NCI-H1048 (cell line): ENCODE measurements at regions not wholly inside any gene's neighbourhood (a gene's known extent, or its start where the extent isn't known, plus 50 kb on each side); places are given as distances from the start of the nearest gene placed in this dataset.
"Not testable (repeated sequence)": the region's sequence is repeated elsewhere in the genome, so short reads cannot be mapped to it uniquely, and the experiment has no call there.

ENCODE experiments used
- DNase-seq: peaks from one replicate; lab custom pipeline; 2025; lab: John Stamatoyannopoulos, UW

DNA sequence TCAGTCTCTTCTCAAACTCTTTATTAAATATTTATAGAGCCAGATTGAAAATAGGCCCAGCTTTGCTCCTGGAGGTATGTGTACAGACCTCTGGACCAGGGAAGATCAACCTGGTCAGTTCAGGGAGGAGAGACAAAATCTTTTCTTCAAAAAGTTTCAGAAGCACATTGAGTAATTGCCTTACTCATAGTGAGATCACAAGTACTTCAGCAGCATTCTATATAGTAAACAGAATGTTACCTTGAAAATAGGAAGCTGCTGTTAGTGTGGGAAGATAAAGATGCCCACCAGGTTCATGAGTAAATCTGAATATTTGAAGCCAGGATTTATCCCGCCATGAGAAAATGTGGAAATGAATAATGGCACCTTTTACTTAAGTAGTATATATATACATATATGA lies 665.9 kb upstream of the CITED2 start:
- DNase-seq, result no peak

DNA sequence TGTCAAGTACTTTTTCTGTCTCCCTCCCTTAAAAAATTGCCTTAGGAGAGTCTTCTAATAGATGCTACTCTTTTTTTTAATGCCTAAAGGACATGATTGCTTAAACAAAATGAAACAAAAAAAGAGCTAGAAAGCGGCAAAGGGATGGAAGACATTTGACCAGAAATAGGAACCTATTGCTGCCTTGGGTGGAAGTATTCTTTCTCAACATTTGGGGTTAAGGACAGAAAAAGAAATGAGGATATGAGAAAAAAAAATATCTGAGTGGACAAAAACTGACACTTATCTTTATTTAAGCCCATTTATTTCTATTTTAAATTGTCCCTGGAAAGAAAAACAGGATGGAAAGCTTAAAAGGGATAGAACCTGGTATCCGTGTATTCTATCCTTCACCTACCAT lies 664.9 kb upstream of the CITED2 start:
- no peak for DNase-seq

DNA sequence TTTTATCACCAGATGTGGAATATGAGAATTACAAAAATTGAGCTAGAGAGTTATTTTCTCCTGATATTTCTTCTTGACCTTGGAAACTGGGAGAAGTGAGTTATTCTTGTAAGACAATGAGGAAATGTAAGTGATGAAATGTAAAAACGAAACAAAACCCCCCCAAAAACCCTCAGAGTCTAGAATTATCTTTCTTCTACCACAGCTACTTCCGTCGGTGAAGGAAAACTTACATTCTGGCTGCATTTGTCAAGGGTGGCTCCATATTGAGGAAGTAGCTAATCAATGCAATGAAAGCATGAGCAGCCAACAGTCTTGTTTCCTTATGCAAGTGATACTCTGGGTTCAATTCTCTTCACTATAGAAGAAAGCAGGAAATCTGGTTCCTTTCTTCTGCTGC lies 661.7 kb upstream of the CITED2 start:
- DNase-seq, result no peak

DNA sequence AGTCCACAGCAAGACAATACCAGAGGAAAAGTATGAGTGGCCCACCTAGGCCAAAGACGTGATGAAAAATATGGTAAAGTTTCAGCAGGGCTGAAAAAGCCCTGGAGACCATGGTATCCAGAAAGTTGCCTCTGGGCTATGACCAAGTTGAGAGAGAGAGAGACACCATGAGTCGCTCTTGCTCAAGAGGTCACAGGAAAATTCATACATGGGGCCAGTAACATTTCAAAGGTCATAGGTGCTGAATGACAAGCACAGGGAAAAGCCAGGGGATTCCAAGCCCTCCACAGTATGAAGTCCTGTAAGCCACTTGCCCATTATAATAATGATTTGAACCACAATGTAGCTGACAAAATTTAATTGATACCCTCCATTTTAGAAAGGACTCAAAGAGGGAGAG lies 657.7 kb upstream of the CITED2 start:
- no peak for DNase-seq

DNA sequence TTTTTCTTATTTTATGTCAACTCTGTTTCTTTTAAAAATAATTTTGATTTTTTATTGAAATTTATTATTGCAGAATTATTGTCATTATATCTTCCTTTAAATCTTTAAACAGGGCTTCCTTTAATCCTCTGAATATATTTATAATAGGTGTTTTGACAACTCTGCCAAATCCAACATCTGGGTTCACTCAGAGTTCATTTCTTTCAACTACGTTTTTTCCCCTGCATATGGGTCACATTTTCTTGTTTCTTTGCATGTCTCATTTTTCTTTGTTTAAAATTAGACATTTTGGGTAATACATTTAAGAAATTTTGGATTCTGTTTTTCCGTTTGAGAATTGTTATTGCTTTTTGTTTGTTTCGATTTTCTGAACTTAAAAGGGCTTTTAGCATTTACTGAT lies 655.1 kb upstream of the CITED2 start:
- no peak for DNase-seq

DNA sequence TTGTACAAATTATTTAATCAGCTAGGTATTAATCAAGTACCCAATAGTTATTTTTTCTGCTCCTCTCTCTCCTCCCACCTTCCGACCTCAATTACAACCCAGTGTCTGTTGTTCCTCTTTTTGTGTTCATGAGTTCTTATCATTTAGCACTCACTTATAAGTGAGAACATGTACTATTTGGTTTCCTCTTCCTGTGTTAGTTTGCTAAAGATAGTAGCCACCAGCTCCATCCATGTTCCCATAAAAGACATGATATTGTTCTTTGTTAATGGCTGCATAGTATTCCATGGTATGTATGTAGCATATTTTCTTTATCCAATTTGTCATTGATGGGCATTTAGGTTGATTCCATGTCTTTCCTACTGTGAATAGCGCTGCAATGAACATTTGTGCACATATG lies 652.8 kb upstream of the CITED2 start:
- DNase-seq, result no peak

DNA sequence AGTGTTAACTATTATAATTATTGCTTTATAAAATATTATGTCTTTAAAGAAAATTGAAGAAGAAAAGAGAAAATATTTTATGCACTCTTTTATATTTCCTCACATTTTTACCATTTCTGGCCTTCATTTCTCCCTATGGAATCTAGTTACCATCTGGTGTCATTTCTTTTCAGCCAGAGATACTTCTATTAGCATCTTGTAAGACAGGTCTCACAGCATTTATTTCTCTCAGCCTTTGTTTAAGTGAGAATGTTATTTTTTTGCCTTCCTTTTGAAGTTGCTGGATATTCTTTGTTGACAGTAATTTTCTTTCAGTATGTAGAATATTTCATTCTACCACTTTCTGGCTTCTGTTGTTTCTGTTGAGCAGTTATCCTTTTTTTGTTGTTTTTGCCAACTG lies 652.1 kb upstream of the CITED2 start:
- no peak for DNase-seq

DNA sequence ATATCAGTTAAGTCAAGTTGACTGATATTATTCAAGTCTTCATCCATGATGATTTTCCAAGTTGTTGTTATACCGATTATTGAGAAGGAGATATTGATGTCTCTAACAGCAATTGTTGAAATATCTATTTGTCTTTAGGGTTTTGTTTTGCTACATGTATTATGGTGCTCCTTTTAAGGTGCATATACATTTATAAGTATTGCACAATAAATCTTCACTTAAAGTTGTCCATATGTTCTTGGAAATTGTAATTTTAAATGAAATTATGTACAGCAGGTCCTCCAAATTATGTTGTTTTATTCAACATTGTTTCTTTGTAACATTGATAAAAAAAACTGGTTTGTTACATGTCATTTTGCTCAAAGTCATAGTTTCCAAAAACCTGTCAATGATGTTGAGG lies 650.7 kb upstream of the CITED2 start:
- no peak for DNase-seq

DNA sequence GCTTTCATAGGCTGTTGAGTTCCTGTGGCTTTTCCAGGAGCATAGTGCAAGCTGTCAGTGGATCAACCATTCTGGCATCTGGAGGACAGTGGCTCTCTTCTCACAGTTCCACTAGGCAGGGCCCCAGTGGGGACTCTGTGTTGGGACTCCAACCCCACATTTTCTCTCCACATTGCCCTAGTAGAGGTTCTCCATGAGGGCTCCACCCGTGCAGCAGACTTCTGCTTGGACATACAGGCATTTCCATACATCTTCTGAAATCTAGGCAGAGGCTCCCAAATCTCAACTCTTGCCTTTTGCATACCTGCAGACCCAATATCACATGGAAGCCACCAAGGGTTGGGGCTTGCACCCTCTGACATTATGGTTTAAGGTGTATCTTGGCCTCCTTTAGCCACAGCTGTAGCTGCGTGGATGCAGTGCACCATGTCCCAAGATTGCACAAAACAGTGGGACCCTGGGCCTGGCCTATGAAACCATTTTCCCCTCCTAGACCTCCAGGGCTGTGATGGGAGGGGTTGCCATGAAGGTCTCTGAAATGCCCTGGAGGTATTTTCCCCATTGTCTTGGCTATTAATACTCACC lies 645.9 kb upstream of the CITED2 start:
- no peak for DNase-seq

DNA sequence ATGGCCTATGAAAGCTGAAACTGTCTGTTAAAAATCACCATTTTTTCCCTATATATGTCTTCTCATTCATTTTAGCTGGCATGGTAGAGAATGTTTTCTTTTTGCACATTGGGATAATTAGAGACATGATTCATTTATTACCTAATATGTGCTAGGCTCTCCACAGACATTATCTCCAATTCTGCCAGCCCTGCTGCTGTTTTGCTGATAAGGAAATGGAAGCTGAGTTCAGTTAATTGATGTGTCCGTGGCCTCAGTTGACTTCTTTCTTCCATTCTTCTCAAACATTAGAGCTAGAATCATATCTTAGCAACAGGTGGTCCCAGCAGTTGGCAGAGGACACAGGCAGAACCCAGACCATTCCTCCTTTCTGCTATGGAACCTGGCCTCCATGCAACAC lies 644.1 kb upstream of the CITED2 start:
- no peak for DNase-seq

DNA sequence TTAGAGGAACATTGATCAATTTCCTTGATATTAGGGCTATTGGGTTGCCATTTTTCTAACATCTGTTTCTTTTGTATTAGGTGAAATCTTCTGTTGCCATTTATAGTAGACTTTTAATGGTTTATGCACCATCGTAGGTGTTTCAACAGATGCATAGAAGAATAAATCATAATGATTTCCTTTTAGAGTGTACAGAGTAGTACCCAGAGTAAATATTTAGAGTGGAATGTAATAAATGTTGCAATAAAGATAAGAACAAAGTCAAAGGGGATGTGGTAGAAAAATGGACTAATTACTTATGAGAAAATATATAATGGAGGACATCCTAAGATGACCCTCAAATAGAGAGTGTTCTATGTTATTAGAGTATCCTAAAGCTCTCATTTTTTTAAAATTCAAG lies 643.0 kb upstream of the CITED2 start:
- DNase-seq, result no peak

DNA sequence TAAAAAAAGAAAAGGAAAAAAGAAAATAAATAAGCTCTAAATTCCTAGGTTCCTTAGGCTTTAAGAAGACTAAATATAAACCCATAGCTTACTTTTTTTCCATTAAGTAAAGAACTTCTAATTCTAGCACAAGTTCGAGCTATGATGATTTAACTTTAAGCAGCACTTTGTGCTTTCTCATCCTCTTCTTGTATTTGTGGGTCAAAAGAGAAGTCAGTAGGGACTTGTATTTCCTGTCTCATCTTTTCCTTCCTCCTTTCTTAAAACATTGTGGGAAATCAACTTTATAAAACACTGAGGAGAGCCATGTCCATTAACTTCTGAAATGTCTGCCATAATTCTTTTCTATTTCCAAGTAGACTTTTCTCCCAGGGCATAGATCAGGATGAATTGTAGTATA lies 637.7 kb upstream of the CITED2 start:
- no peak for DNase-seq

DNA sequence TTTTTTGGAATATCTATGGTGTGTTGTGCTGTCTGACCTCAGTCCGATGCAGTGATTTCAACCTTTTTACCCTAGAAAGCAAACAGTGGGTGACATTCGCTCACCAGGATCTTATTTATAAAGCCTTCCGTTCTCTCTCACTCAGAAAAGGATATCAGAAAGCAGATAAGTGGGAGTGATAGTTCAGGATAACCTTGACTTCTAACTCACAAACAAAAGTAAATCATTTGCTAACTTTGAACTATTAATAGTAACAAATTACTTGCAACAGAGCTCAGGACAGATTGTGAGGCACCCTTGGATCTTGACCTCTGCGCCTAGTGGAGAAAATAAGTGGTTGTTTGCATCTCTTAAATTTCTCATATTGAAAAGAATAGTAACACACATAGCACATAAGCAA lies 637.1 kb upstream of the CITED2 start:
- DNase-seq, result no peak

DNA sequence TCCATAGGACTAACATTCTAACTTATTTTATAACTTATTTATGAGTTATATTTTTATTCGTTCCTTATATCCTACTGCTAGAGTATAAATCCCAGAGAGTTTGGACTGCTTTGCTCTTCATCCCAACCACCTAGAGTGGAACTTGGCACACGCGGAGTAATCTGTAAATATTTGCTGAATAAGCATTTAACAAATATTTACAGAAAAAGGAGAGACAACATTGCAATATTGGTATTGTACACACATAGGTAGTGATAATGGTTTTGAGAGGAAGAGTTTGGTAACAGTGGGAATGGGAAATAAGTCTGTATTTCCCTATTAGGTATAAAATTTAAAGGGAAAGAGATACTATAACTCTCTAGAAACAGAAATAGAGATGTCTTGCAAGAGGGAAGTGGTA lies 634.8 kb upstream of the CITED2 start:
- no peak for DNase-seq

DNA sequence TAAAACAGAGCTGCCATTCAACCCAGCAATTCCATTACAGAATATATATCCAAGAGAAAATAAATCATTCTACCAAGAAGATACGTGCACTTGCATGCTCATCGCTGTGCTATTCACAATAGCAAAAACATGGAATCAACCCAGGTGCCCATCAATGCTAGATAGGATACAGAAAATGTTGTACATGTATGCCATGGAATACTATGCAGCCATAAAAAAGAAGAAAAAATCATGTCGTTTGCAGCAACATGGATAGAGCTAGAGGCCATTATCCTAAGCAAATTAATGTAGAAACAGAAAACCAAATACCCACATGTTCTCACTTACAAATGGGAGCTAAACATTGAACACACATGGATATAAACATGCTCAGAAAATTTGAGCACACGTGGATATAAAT lies 633.1 kb upstream of the CITED2 start:
- DNase-seq, result no peak

DNA sequence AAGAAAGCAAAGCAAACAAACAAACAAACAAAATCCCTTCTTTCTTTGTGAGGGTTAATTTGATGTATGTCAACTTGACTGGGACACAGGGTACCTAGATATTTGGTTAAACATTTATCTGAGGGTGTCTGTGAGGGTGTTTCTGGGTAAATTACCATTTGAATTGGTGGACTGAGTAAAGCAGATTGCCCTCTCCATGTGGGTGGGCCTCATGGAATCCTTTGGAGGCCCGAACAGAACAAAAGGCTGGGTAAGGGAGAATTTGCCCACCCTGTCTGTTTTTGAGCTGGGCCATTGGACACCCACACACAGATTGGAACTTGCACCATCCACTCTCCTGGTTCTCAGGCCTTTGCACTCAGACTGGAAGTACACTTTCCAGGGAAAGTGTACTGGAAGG lies 628.8 kb upstream of the CITED2 start:
- DNase-seq, result no peak

DNA sequence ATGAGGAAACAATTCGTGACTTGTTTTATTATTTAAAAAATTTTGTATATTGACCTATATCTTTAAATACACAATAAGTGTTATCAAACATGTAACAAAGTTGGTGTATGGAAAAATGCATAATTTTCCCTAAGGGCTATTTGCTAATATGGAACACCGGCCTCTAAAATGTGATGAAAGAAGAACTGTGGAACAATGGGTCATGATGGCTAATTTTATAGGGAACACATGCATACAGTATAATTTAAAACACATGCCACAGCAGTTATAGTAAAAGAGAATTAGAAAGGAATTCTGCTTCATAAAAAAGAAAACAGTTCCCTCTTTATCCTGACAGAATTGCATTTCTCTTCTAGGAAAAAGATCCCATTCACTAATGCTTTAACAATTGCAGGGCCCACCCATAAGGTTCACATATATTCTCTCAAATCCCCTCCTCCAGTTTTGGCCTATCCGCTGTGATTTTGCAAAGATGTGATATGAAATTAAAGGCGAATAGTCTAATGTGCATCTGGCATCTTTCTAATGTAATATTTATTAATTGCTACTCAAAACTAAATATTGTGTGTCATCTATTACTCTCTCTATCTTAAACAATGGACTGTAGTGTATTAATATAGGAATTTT lies 628.1 kb upstream of the CITED2 start:
- DNase-seq, result no peak

DNA sequence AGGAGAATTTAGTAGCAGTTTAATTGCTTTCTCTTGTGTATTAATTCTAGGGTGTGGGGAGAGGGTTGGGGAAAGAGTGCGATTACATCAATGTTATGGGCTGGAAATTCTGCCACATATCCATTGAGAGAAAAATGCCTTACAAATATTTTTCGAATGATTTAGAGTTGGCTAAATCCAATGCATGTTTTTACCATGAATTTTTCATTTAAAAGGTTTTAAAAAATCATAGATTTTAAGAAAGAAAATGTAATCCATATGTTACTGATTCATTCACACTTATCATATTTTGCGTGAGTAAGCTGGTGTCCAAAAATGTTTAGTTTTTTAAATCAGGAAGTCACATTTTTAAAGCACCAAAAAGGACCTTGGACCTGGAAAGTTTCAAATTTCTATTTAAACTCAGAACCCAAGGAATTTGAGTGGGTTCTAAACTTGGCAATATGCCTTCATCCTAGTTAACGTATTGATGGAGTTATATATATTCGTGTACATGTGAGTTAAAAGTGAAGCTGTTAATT lies 627.4 kb upstream of the CITED2 start:
- no peak for DNase-seq

DNA sequence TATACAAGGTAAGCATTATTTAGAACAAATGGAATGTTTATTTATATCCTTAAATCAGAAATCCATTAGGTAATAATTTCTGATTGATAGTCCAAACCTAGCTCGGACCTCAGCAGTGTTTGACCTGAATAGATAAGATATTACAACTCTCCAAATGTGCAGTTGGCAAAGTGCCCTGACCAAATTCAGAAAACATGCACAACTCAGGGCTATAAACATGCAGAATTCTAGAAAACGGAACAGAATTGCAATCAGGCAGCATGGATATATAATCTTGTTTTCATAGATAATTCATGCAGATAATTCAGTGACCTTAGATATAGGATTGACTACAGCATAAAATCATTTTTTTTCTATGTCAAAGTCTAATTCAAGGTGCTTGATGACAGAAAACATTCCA lies 626.6 kb upstream of the CITED2 start:
- no peak for DNase-seq

DNA sequence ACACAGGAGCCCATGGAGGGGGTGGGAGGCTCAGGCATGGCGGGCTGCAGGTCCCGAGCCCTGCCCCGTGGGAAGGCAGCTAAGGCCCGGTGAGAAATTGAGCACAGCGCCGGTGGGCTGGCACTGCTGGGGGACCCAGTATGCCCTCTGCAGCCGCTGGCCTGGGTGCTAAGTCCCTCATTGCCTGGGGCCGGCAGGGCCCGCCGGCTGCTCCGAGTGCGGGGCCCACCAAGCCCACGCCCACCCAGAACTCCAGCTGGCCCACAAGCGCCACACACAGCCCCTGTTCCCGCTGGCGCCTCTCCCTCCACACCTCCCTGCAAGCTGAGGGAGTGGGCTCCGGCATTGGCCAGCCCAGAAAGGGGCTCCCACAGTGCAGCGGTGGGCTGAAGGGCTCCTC lies 625.2 kb upstream of the CITED2 start:
- not testable (repeated sequence) for DNase-seq

DNA sequence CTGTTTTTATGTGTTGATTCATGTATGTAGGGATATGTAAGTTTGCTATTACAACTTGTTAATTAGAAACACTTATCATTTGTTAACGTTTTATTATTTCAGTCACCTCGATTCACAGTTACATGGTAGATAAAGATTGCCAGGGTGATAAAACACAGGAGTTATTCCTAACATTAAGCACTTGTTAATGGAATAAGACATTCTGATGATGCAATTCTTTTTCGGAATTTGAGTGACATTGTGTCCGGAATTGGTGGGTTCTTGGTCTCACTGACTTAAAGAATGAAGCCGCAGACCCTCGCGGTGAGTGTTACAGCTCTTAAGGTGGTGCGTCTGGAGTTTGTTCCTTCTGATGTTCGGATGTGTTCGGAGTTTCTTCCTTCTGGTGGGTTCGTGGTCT lies 624.0 kb upstream of the CITED2 start:
- DNase-seq, result not testable (repeated sequence)

DNA sequence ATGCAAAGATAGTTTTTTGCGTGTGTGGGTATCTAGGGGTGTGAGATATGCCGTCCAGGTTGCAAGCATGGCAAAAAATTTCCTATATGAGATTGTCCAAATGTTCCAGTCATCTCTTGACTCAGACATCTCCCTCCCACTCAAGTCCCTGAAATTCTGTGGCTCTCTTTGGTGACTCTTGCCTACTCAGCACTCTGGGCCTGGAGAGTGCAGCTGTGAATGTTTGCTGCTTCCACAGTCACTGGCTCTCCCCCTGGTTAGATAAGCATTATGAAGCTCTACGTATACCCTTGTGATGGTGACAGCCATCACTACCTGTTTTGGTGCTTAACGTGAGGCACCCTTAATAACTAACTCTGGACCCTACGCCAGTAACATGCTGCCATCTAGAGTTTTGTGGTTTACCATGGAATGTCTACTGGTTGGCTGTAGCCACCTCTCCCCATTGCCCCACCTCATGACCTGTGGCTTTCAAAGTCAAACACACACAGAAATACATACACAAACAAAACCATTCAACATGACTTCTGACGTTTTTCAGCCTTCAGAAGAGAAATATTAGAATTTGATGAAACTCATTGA lies 621.9 kb upstream of the CITED2 start:
- no peak for DNase-seq

DNA sequence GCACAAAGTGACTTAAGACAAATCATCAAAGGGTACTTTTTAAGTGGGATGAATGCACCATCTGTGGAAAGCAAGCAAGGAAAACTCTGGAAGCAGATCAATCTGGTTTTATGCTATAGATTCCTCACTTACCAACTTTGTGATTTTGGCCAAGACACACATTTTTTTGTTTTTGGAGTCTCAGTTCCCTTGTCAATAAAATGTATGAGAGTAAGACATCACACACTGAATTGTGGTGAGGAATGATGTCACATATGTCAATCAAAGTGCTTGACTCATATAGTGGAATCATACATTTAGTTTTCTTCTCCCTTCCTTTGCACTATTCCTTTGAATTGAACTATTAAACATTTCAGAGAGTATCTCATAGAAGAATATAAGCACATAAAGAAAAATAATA lies 620.5 kb upstream of the CITED2 start:
- no peak for DNase-seq
